ENCODE measurements at regions not wholly inside any gene's neighbourhood (a gene's known extent, or its start where the extent isn't known, plus 50 kb on each side); places are given as distances from the start of the nearest gene placed in this dataset.
"Not testable (repeated sequence)": the region's sequence is repeated elsewhere in the genome, so short reads cannot be mapped to it uniquely, and the experiment has no call there.

GRCh38 chr1:233750139-233750538 lies 136.2 kb downstream of the KCNK1 start:
- POLR2A ChIA-PET: no interaction called here
- Histone ChIP-seq H4K20me1 (ENCODE audit: control insufficient read depth, insufficient read depth, low read length, poor library complexity, severe bottlenecking) (no peaks in the 10 kb centered on the region), H3K9me3 (ENCODE audit: control extremely low read depth in 1 of 3, control insufficient read depth in 2 of 3, insufficient read depth in 1 of 3, low read length in 2 of 3) (peaks cover 0 to 3% (median 1%) of the 10 kb centered on the region in 3 donors), H3K4me3 (ENCODE audit: control extremely low read depth in 1 of 5, extremely low read depth in 1 of 5, insufficient read depth in 1 of 5, low read depth in 2 of 5, low read length in 4 of 5) (no peak overlapping the region), H3K4me1 (ENCODE audit: control insufficient read depth in 2 of 2, insufficient read depth in 2 of 2, low read length in 2 of 2) (no peaks in the 10 kb centered on the region), H3K27me3 (replicated peaks in 1 of 4; ENCODE audit: control extremely low read depth in 1 of 4, control insufficient read depth in 3 of 4, insufficient read depth in 4 of 4, low read length in 3 of 4) (no peaks in the 10 kb centered on the region), H3K36me3 (replicated peaks in 1 of 2; ENCODE audit: control extremely low read depth in 1 of 2, control insufficient read depth in 1 of 2, extremely low read depth in 1 of 2, insufficient read depth in 2 of 2, low read length in 1 of 2) (no peaks in the 10 kb centered on the region), H3K4me2 (replicated peaks; ENCODE audit: low read depth, low read length, poor library complexity, severe bottlenecking) (no peak overlapping the region), H3K9ac (ENCODE audit: low read length) (no peak overlapping the region), H3K27ac (ENCODE audit: low read length in 2 of 2) (no peak overlapping the region), H2AFZ (ENCODE audit: insufficient read depth, low read depth, low read length, poor library complexity, severe bottlenecking) (no peak overlapping the region), H3K79me2 (ENCODE audit: control insufficient read depth, insufficient read depth, low read length) (no peaks in the 10 kb centered on the region)
- Mint-ChIP-seq H3K27ac (no peak overlapping the region), H3K27me3 (no peaks in the 10 kb centered on the region), H3K9me3 (ENCODE audit: insufficient read depth) (no peaks in the 10 kb centered on the region), H3K4me3 (no peak overlapping the region), H3K4me1 (no peaks in the 10 kb centered on the region)
- no peak for ATAC-seq (ENCODE audit: low read depth)
- no CpG with 5 or more reads among the region's 1 CpG for WGBS (ENCODE audit: insufficient coverage)
- CTCF ChIA-PET: no interaction called here
- intact Hi-C loops (cut with micrococcal nuclease): no loop called here
- TF ChIP-seq EZH2 (IDR thresholded peaks at IDR 0.05; ENCODE audit: borderline replicate concordance, insufficient read depth, low read depth, low read length, poor library complexity, severe bottlenecking): no peak
- no peak for TF ChIP-seq CTCF (IDR thresholded peaks at IDR 0.05)
- no peak for DNase-seq

DNA sequence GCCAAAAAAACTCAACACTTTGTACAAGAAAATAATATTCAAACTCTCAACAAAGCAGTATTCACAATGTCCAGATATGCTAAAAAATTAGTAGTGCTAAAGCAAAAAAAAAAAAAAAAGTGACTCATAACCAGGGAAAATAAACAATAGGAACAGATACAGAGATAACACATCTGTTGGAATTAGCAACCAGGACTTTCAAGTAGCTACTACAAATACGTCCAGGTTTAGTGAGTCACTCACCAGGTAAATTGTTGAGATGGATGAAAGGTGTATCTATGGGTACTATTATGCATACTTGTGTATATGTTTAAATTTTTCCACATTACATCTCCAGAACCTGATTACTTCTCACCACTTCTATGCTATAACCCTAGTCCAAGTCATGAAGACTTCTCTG lies 144.8 kb upstream of the SLC35F3 start:
- no peak overlapping the region for H3K27ac Mint-ChIP-seq
- intact Hi-C loops (cut with micrococcal nuclease): no loop called here
- whole genome bisulfite sequencing (ENCODE audit: insufficient coverage): no CpG with 5 or more reads among the region's 1 CpG

GRCh38 chr1:233764304-233764703 lies 140.2 kb upstream of the SLC35F3 start:
- H2AFZ ChIP-seq (ENCODE audit: insufficient read depth, low read depth, low read length, poor library complexity, severe bottlenecking); H3K4me3 ChIP-seq (ENCODE audit: control extremely low read depth in 1 of 5, extremely low read depth in 1 of 5, insufficient read depth in 1 of 5, low read depth in 2 of 5, low read length in 4 of 5); H3K79me2 ChIP-seq (ENCODE audit: control insufficient read depth, insufficient read depth, low read length); H3K4me1 Mint-ChIP-seq; H4K20me1 ChIP-seq (ENCODE audit: control insufficient read depth, insufficient read depth, low read length, poor library complexity, severe bottlenecking); H3K27ac Mint-ChIP-seq; H3K27ac ChIP-seq (ENCODE audit: low read length in 2 of 2); H3K9me3 Mint-ChIP-seq (ENCODE audit: insufficient read depth); H3K4me3 Mint-ChIP-seq; H3K27me3 ChIP-seq (replicated peaks in 1 of 4; ENCODE audit: control extremely low read depth in 1 of 4, control insufficient read depth in 3 of 4, insufficient read depth in 4 of 4, low read length in 3 of 4); H3K4me2 ChIP-seq (replicated peaks; ENCODE audit: low read depth, low read length, poor library complexity, severe bottlenecking); POLR2A ChIA-PET; intact Hi-C loops (cut with micrococcal nuclease); CTCF ChIA-PET; DNase-seq; H3K36me3 ChIP-seq (replicated peaks in 1 of 2; ENCODE audit: control extremely low read depth in 1 of 2, control insufficient read depth in 1 of 2, extremely low read depth in 1 of 2, insufficient read depth in 2 of 2, low read length in 1 of 2); H3K4me1 ChIP-seq (ENCODE audit: control insufficient read depth in 2 of 2, insufficient read depth in 2 of 2, low read length in 2 of 2); H3K9me3 ChIP-seq (ENCODE audit: control extremely low read depth in 1 of 3, control insufficient read depth in 2 of 3, insufficient read depth in 1 of 3, low read length in 2 of 3); H3K9ac ChIP-seq (ENCODE audit: low read length); ATAC-seq (ENCODE audit: low read depth); H3K27me3 Mint-ChIP-seq: not testable (repeated sequence)
- no CpG with 5 or more reads among the region's 3 CpGs for WGBS (ENCODE audit: insufficient coverage)

More for the DNA sequence above, 144.8 kb upstream of the SLC35F3 start:
- POLR2A ChIA-PET: no interaction called here
- no peak overlapping the region for H3K4me2 ChIP-seq (replicated peaks; ENCODE audit: low read depth, low read length, poor library complexity, severe bottlenecking)
- H3K79me2 ChIP-seq (ENCODE audit: control insufficient read depth, insufficient read depth, low read length): no peaks in the 10 kb centered on the region
- no peak for DNase-seq
- H3K27me3 ChIP-seq (replicated peaks in 1 of 4; ENCODE audit: control extremely low read depth in 1 of 4, control insufficient read depth in 3 of 4, insufficient read depth in 4 of 4, low read length in 3 of 4): no peaks in the 10 kb centered on the region
- H3K4me1 ChIP-seq (ENCODE audit: control insufficient read depth in 2 of 2, insufficient read depth in 2 of 2, low read length in 2 of 2): no peaks in the 10 kb centered on the region
- no peaks in the 10 kb centered on the region for H3K4me1 Mint-ChIP-seq
- peaks cover under 1% of the 10 kb centered on the region for H3K9me3 Mint-ChIP-seq (ENCODE audit: insufficient read depth)
- H3K9ac ChIP-seq (ENCODE audit: low read length): no peak overlapping the region
- no peak overlapping the region for H2AFZ ChIP-seq (ENCODE audit: insufficient read depth, low read depth, low read length, poor library complexity, severe bottlenecking)
- ATAC-seq (ENCODE audit: low read depth): no peak
- no peak overlapping the region for H3K27ac ChIP-seq (ENCODE audit: low read length in 2 of 2)
- H4K20me1 ChIP-seq (ENCODE audit: control insufficient read depth, insufficient read depth, low read length, poor library complexity, severe bottlenecking): no peaks in the 10 kb centered on the region
- H3K27me3 Mint-ChIP-seq: no peaks in the 10 kb centered on the region
- CTCF ChIA-PET: no interaction called here
- no peak overlapping the region for H3K4me3 ChIP-seq (ENCODE audit: control extremely low read depth in 1 of 5, extremely low read depth in 1 of 5, insufficient read depth in 1 of 5, low read depth in 2 of 5, low read length in 4 of 5)
- no peaks in the 10 kb centered on the region for H3K36me3 ChIP-seq (replicated peaks in 1 of 2; ENCODE audit: control extremely low read depth in 1 of 2, control insufficient read depth in 1 of 2, extremely low read depth in 1 of 2, insufficient read depth in 2 of 2, low read length in 1 of 2)
- H3K9me3 ChIP-seq (ENCODE audit: control extremely low read depth in 1 of 3, control insufficient read depth in 2 of 3, insufficient read depth in 1 of 3, low read length in 2 of 3): no peaks in the 10 kb centered on the region
- TF ChIP-seq EZH2 (IDR thresholded peaks at IDR 0.05; ENCODE audit: borderline replicate concordance, insufficient read depth, low read depth, low read length, poor library complexity, severe bottlenecking) (no peak), CTCF (IDR thresholded peaks at IDR 0.05) (no peak)
- H3K4me3 Mint-ChIP-seq: no peak overlapping the region

Measured in B cell (primary cell).